DND-41 (cell line): ENCODE measurements at regions not wholly inside any gene's neighbourhood (a gene's known extent, or its start where the extent isn't known, plus 50 kb on each side); places are given as distances from the start of the nearest gene placed in this dataset.

Experiments used
- EZH2 ChIP-seq: IDR thresholded peaks from 3 replicates; pipeline ENCODE4 v1.6.1; 2012; ENCODE audit warnings: borderline replicate concordance, low read depth, mild to moderate bottlenecking, moderate library complexity, low read length, inconsistent platforms; ENCODE audit not compliant: severe bottlenecking
- TF ChIP-seq, protein P1 (sequence below): IDR thresholded peaks from 2 replicates; pipeline ENCODE4 v1.5.1; 2012; ENCODE audit warnings: borderline replicate concordance, low read length, moderate library complexity, mild to moderate bottlenecking; ENCODE audit not compliant: poor library complexity, severe bottlenecking; ENCODE audit errors: extremely low read depth

DNA sequence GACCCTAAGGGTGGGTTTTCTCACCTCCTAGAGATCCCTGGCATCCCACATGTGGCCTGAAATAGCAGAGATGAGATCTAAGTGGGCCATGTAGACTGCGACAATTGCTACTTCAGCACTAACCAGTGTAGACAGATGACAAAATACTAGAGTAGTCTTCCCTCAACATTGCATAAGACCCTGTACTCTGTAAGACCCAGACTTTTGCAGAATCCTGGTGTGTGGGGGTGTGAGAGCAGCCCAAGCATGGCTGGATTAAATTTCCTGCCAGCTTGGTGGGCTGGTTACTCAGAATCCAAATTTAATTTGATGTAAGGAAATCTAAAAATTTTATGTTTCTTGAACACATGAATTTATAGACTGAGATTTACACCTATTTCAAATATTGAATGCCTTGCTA lies 88.3 kb downstream of the ZNF365 start:
- TF ChIP-seq, protein P1, sequence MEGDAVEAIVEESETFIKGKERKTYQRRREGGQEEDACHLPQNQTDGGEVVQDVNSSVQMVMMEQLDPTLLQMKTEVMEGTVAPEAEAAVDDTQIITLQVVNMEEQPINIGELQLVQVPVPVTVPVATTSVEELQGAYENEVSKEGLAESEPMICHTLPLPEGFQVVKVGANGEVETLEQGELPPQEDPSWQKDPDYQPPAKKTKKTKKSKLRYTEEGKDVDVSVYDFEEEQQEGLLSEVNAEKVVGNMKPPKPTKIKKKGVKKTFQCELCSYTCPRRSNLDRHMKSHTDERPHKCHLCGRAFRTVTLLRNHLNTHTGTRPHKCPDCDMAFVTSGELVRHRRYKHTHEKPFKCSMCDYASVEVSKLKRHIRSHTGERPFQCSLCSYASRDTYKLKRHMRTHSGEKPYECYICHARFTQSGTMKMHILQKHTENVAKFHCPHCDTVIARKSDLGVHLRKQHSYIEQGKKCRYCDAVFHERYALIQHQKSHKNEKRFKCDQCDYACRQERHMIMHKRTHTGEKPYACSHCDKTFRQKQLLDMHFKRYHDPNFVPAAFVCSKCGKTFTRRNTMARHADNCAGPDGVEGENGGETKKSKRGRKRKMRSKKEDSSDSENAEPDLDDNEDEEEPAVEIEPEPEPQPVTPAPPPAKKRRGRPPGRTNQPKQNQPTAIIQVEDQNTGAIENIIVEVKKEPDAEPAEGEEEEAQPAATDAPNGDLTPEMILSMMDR: no peak
- TF ChIP-seq EZH2: no peak
